Esophagus squamous epithelium (tissue), 4 donors: ENCODE measurements at regions not wholly inside any gene's neighbourhood (a gene's known extent, or its start where the extent isn't known, plus 50 kb on each side); places are given as distances from the start of the nearest gene placed in this dataset.

Experiments used
- POLR2A ChIP-seq, 4 donors: fragments of 450-650 bp; IDR thresholded peaks; one replicate each; pipeline ENCODE4 v1.6.1; 2017; ENCODE audit warnings: antibody characterized with exemption in 4 of 4, mild to moderate bottlenecking in 4 of 4, moderate library complexity in 3 of 4
- TF ChIP-seq, protein P1 (sequence below), 6 experiments: fragments of 450-650 bp in 4 of 6; fragments of 200-600 bp in 2 of 6; sonication (generic) in 2 of 6; IDR thresholded peaks; one replicate each; pipeline ENCODE4 v1.5.1; 2016 to 2019; ENCODE audit warnings: antibody characterized with exemption in 6 of 6, mild to moderate bottlenecking in 4 of 6, moderate library complexity in 4 of 6

DNA sequence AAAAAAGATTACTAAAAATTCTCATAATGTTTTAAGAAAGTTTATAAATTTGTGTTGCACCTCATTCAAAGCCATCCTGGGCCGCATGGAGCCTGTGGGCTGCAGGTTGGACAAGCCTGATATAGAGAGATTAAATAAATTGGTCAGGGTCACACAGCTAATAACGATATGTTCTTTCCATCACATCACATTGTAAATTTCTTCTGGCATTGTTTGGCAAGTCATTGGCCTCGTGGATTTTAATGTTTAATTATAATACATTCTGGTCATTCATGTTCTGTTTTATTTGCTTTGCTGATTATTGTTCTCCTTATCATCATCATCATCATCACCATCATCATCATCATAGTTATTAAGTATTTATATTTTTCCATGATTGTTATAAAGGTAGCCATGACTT lies 157.3 kb downstream of the DIO2 start:
- TF ChIP-seq POLR2A (IDR thresholded peaks at IDR 0.05), result no peak
- TF ChIP-seq, protein P1, sequence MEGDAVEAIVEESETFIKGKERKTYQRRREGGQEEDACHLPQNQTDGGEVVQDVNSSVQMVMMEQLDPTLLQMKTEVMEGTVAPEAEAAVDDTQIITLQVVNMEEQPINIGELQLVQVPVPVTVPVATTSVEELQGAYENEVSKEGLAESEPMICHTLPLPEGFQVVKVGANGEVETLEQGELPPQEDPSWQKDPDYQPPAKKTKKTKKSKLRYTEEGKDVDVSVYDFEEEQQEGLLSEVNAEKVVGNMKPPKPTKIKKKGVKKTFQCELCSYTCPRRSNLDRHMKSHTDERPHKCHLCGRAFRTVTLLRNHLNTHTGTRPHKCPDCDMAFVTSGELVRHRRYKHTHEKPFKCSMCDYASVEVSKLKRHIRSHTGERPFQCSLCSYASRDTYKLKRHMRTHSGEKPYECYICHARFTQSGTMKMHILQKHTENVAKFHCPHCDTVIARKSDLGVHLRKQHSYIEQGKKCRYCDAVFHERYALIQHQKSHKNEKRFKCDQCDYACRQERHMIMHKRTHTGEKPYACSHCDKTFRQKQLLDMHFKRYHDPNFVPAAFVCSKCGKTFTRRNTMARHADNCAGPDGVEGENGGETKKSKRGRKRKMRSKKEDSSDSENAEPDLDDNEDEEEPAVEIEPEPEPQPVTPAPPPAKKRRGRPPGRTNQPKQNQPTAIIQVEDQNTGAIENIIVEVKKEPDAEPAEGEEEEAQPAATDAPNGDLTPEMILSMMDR (IDR thresholded peaks at IDR 0.05), result no peak
